H1 (cell line): ENCODE measurements at regions not wholly inside any gene's neighbourhood (a gene's known extent, or its start where the extent isn't known, plus 50 kb on each side); places are given as distances from the start of the nearest gene placed in this dataset.
"Not testable (repeated sequence)": the region's sequence is repeated elsewhere in the genome, so short reads cannot be mapped to it uniquely, and the experiment has no call there.

Experiments
- CTCF ChIA-PET: fragments of 300-600 bp; sonication (Branson Sonifier 250); formaldehyde crosslinking; loops from one replicate; lab custom pipeline; 2021; ENCODE audit not compliant: partially characterized antibody; lab: Charles Lee
- POLR2A ChIA-PET: fragments of 300-600 bp; sonication (Branson Sonifier 250); formaldehyde crosslinking; loops from one replicate; lab custom pipeline; 2021; ENCODE audit warnings: inconsistent platforms; ENCODE audit not compliant: partially characterized antibody; lab: Charles Lee
- DNase-seq, 2 experiments: peaks; one replicate each; pipeline versions ENCODE4 v3.0.0 to v3.0.0-alpha.2; 2010 to 2022; ENCODE audit warnings: low spot score in 2 of 2, low read depth in 1 of 2, mixed read lengths in 1 of 2
- FAIRE-seq: peaks from 2 replicates; lab custom pipeline; 2011; peaks lifted over from hg19 to GRCh38; lab: Jason Lieb, UNC
- H2AFZ ChIP-seq: 2 replicates; pipeline ENCODE4 v1.8.1; 2012; ENCODE audit warnings: low read length, inconsistent platforms
- H2AK5ac ChIP-seq: 2 replicates; pipeline ENCODE4 v1.6.1; 2013; ENCODE audit warnings: low read depth, low read length
- H2BK120ac ChIP-seq: replicated peaks from 2 replicates; pipeline ENCODE3; 2013; ENCODE audit warnings: low read depth, low read length, inconsistent platforms
- H2BK12ac ChIP-seq: 2 replicates; pipeline ENCODE4 v1.6.1; 2013; ENCODE audit warnings: low read depth, low read length
- H2BK15ac ChIP-seq: 2 replicates; pipeline ENCODE4 v1.6.1; 2013; ENCODE audit warnings: low read length
- H2BK20ac ChIP-seq: 2 replicates; pipeline ENCODE4 v1.6.1; 2013; ENCODE audit warnings: low read length
- H2BK5ac ChIP-seq: 2 replicates; pipeline ENCODE4 v1.6.1; 2013; ENCODE audit warnings: low read depth, low read length
- H3K14ac ChIP-seq: 2 replicates; pipeline ENCODE4 v1.6.1; 2013; ENCODE audit warnings: inconsistent platforms; ENCODE audit not compliant: insufficient read length
- H3K18ac ChIP-seq: 2 replicates; pipeline ENCODE4 v1.6.1; 2013; ENCODE audit warnings: low read length; ENCODE audit errors: extremely low read depth
- H3K23ac ChIP-seq: 2 replicates; pipeline ENCODE4 v1.6.1; 2013; ENCODE audit warnings: inconsistent platforms; ENCODE audit not compliant: insufficient read length
- H3K23me2 ChIP-seq: 2 replicates; pipeline ENCODE4 v1.6.1; 2013; ENCODE audit warnings: low read depth, low read length
- H3K27ac ChIP-seq: 2 replicates; pipeline ENCODE4 v1.6.1; 2011; ENCODE audit warnings: low read depth, low read length, inconsistent platforms
- H3K27me3 ChIP-seq, 4 experiments: replicated peaks in 1 of 4; 1 replicate in 1 of 4; 2 replicates in 3 of 4; pipeline versions ENCODE4 v1.6.1 to v1.8.1; 2011 to 2013; ENCODE audit warnings: low read length in 3 of 4, mild to moderate bottlenecking in 3 of 4, inconsistent platforms in 2 of 4, mixed read lengths in 2 of 4, moderate library complexity in 1 of 4; ENCODE audit not compliant: control insufficient read depth in 3 of 4, insufficient read depth in 3 of 4; ENCODE audit errors: extremely low read depth in 1 of 4
- H3K36me3 ChIP-seq, 4 experiments: 2 replicates each; pipeline versions ENCODE4 v1.6.1 to v1.8.1; 2011 to 2013; ENCODE audit warnings: mild to moderate bottlenecking in 4 of 4, low read length in 3 of 4, moderate library complexity in 2 of 4, control low read depth in 1 of 4, inconsistent platforms in 1 of 4; ENCODE audit not compliant: insufficient read depth in 4 of 4, control insufficient read depth in 2 of 4
- H3K4ac ChIP-seq: replicated peaks from 2 replicates; pipeline ENCODE3; 2013; ENCODE audit warnings: low read length, low read depth, mixed read lengths, inconsistent platforms; ENCODE audit not compliant: insufficient read length
- H3K4me1 ChIP-seq, 4 experiments: replicated peaks in 1 of 4; 1 replicate in 1 of 4; 2 replicates in 3 of 4; pipeline versions ENCODE4 v1.6.1 to v1.8.1; 2011 to 2013; ENCODE audit warnings: low read length in 3 of 4, inconsistent platforms in 2 of 4, mixed read lengths in 1 of 4; ENCODE audit not compliant: insufficient read depth in 4 of 4, control insufficient read depth in 3 of 4
- H3K4me2 ChIP-seq, 2 experiments: 2 replicates each; pipeline versions ENCODE4 v1.6.1 to v1.8.1; 2011 to 2013; ENCODE audit warnings: low read depth in 2 of 2, low read length in 2 of 2, control low read depth in 1 of 2, inconsistent platforms in 1 of 2, mild to moderate bottlenecking in 1 of 2; ENCODE audit not compliant: insufficient read depth in 1 of 2
- H3K4me3 ChIP-seq, 4 experiments: fragments of 200-600, 300-600 bp in 1 of 4; sonication (generic), shearing (Covaris generic), sonication (Bioruptor Twin) in 1 of 4; 2 replicates each; pipeline versions ENCODE4 v1.5.1 to v1.8.1; 2011 to 2016; ENCODE audit warnings: low read length in 4 of 4, low read depth in 3 of 4, control low read depth in 2 of 4, inconsistent platforms in 2 of 4, mild to moderate bottlenecking in 2 of 4, mixed read lengths in 1 of 4, moderate library complexity in 1 of 4; ENCODE audit not compliant: insufficient read depth in 2 of 4; ENCODE audit errors: extremely low read depth in 1 of 4
- H3K56ac ChIP-seq: replicated peaks from 2 replicates; pipeline ENCODE3; 2013; ENCODE audit warnings: low read depth, mild to moderate bottlenecking, mixed read lengths, low read length, inconsistent platforms; ENCODE audit not compliant: insufficient read length
- H3K79me1 ChIP-seq: 2 replicates; pipeline ENCODE4 v1.6.1; 2013; ENCODE audit warnings: low read depth, low read length, control low read depth
- H3K79me2 ChIP-seq, 2 experiments: 2 replicates each; pipeline versions ENCODE4 v1.6.1 to v1.8.1; 2012 to 2013; ENCODE audit warnings: low read length in 2 of 2, mild to moderate bottlenecking in 2 of 2, inconsistent platforms in 1 of 2; ENCODE audit not compliant: insufficient read depth in 2 of 2, control insufficient read depth in 1 of 2
- H3K9ac ChIP-seq, 4 experiments: replicated peaks in 1 of 4; 1 replicate in 1 of 4; 2 replicates in 3 of 4; pipeline versions ENCODE4 v1.6.1 to v1.8.1; 2011 to 2013; ENCODE audit warnings: low read depth in 3 of 4, low read length in 3 of 4, control low read depth in 2 of 4, mild to moderate bottlenecking in 2 of 4, moderate library complexity in 2 of 4, inconsistent platforms in 1 of 4; ENCODE audit errors: extremely low read depth in 1 of 4
- H3K9me3 ChIP-seq, 2 experiments: 2 replicates each; pipeline versions ENCODE4 v1.6.1 to v1.8.1; 2012 to 2013; ENCODE audit warnings: mild to moderate bottlenecking in 2 of 2, moderate library complexity in 2 of 2, control low read depth in 1 of 2, inconsistent platforms in 1 of 2, low read depth in 1 of 2, low read length in 1 of 2, mixed read lengths in 1 of 2; ENCODE audit not compliant: insufficient read depth in 2 of 2
- H4K20me1 ChIP-seq, 2 experiments: replicated peaks in 1 of 2; 2 replicates each; pipeline versions ENCODE3 to v1.8.1; 2011 to 2013; ENCODE audit warnings: inconsistent platforms in 2 of 2, low read length in 2 of 2, mild to moderate bottlenecking in 1 of 2; ENCODE audit not compliant: insufficient read depth in 2 of 2, control insufficient read depth in 1 of 2
- H4K5ac ChIP-seq: 2 replicates; pipeline ENCODE4 v1.6.1; 2013; ENCODE audit warnings: low read length, low read depth, mixed read lengths, inconsistent platforms; ENCODE audit not compliant: insufficient read length
- H4K8ac ChIP-seq: 2 replicates; pipeline ENCODE4 v1.8.0; 2013; ENCODE audit warnings: mild to moderate bottlenecking, moderate library complexity, low read length, inconsistent platforms; ENCODE audit not compliant: insufficient read depth; ENCODE audit errors: extremely low read depth
- H4K91ac ChIP-seq: replicated peaks from 2 replicates; pipeline ENCODE3; 2013; ENCODE audit warnings: low read length, mixed read lengths, inconsistent platforms; ENCODE audit not compliant: insufficient read length
- RAD21 ChIP-seq, 2 experiments: IDR thresholded peaks in 1 of 2; conservative IDR thresholded peaks in 1 of 2; 2 replicates each; pipeline ENCODE4 v1.6.1; 2011; ENCODE audit warnings: low read depth in 2 of 2, low read length in 2 of 2, improper control_type of control experiment in 1 of 2, inconsistent platforms in 1 of 2, mild to moderate bottlenecking in 1 of 2, moderate library complexity in 1 of 2
- WGBS, 2 experiments: shearing (Covaris generic) in 1 of 2; methylation state at CpG; one replicate each; pipeline versions ENCODE4 v1.1.6 to v1.1.7; 2013 to 2015; ENCODE audit warnings: low lambda C conversion rate in 2 of 2, mixed read lengths in 2 of 2, inconsistent platforms in 1 of 2, low coverage in 1 of 2, missing lambda C conversion rate in 1 of 2; ENCODE audit not compliant: insufficient replicate concordance in 2 of 2, insufficient coverage in 1 of 2, insufficient read length in 1 of 2; ENCODE audit errors: extremely low coverage in 1 of 2, missing lambda C conversion rate in 1 of 2; 5-methylcytosine and 5-hydroxymethylcytosine counted together
- TF ChIP-seq, protein P1 (sequence below), 3 experiments: IDR thresholded peaks; 1 replicate in 2 of 3; 2 replicates in 1 of 3; pipeline versions ENCODE4 v1.5.1 to v1.6.1; 2011; ENCODE audit warnings: low read length in 3 of 3, mild to moderate bottlenecking in 3 of 3, inconsistent platforms in 2 of 3, low read depth in 1 of 3, moderate library complexity in 1 of 3; ENCODE audit not compliant: insufficient read depth in 1 of 3; ENCODE audit errors: control extremely low read depth in 1 of 3

DNA sequence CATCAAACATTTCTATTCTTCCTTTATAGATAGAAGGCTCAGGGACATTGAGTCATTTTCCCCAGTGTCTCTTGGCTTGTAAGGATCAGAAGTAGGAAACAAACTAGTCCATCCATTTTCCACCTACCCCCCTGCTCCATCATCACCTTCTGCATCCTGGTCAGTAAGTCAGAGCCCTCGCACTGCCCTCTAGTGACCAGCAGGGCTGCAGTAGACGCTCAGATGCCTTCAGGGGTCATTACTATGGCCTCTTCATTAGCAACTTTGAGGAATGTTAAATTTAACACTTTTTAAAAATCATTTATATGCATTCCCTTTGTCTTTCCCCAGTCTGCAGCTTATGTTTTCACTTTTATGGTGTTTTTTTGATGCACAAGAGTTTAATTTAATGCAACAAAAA lies 228.4 kb upstream of the PRSS1 start:
- H3K56ac ChIP-seq, H3K9ac ChIP-seq, H2BK5ac ChIP-seq, H2AK5ac ChIP-seq, H2BK20ac ChIP-seq, H4K5ac ChIP-seq, H3K4me1 ChIP-seq, H3K4ac ChIP-seq, H3K23ac ChIP-seq, H4K20me1 ChIP-seq, H3K36me3 ChIP-seq, H4K8ac ChIP-seq, H3K79me1 ChIP-seq, H2BK12ac ChIP-seq, DNase-seq, H2AFZ ChIP-seq, H3K79me2 ChIP-seq, H2BK15ac ChIP-seq, H4K91ac ChIP-seq, FAIRE-seq, H3K18ac ChIP-seq, H3K14ac ChIP-seq, H3K23me2 ChIP-seq, H3K9me3 ChIP-seq, H2BK120ac ChIP-seq, H3K4me2 ChIP-seq, H3K4me3 ChIP-seq, H3K27me3 ChIP-seq, H3K27ac ChIP-seq, POLR2A ChIA-PET: not testable (repeated sequence)
- 36% methylated on average over 2 of the region's 2 CpGs; no CpG with 5 or more reads in 1 of the 2 experiments for WGBS, 2 experiments
- TF ChIP-seq RAD21 (IDR thresholded peaks at IDR 0.05 in 1 of 2, conservative IDR thresholded peaks at IDR 0.05 in 1 of 2; ENCODE audit: low read depth in 2 of 2, low read length in 2 of 2): peak; percentile 20 to 21; a peak in 3 of 4 replicates
- TF ChIP-seq, protein P1, sequence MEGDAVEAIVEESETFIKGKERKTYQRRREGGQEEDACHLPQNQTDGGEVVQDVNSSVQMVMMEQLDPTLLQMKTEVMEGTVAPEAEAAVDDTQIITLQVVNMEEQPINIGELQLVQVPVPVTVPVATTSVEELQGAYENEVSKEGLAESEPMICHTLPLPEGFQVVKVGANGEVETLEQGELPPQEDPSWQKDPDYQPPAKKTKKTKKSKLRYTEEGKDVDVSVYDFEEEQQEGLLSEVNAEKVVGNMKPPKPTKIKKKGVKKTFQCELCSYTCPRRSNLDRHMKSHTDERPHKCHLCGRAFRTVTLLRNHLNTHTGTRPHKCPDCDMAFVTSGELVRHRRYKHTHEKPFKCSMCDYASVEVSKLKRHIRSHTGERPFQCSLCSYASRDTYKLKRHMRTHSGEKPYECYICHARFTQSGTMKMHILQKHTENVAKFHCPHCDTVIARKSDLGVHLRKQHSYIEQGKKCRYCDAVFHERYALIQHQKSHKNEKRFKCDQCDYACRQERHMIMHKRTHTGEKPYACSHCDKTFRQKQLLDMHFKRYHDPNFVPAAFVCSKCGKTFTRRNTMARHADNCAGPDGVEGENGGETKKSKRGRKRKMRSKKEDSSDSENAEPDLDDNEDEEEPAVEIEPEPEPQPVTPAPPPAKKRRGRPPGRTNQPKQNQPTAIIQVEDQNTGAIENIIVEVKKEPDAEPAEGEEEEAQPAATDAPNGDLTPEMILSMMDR (IDR thresholded peaks at IDR 0.05; ENCODE audit: control extremely low read depth in 1 of 3, insufficient read depth in 1 of 3, low read depth in 1 of 3, low read length in 3 of 3): peak; percentile 53 to 78 (median 64)
- CTCF ChIA-PET: interaction anchor here (0.7 to 18.9 kb wide), 43 partner anchors 9 to 475 kb away, joined by 3 to 665 read pairs (median 4); no protein-coding TSS in a partner anchor
